Lung (tissue), 11 donors: ENCODE measurements at regions not wholly inside any gene's neighbourhood (a gene's known extent, or its start where the extent isn't known, plus 50 kb on each side); places are given as distances from the start of the nearest gene placed in this dataset.
"Not testable (repeated sequence)": the region's sequence is repeated elsewhere in the genome, so short reads cannot be mapped to it uniquely, and the experiment has no call there.

ENCODE experiments used
- ATAC-seq: fragments of 200-7000 bp; cut with Tn5 transposase; one replicate; pipeline ENCODE4 v1.9.1; 2020; ENCODE audit warnings: moderate number of reproducible peaks; ENCODE audit not compliant: insufficient read depth, low FRiP score
- DNase-seq, 3 donors: peaks; one replicate each; pipeline ENCODE4 v3.0.0-alpha.2; 2013 to 2017
- H3K27ac ChIP-seq, 2 donors: one replicate each; pipeline ENCODE4 v1.5.1; 2013; ENCODE audit warnings: mild to moderate bottlenecking in 2 of 2, moderate library complexity in 2 of 2, control low read depth in 1 of 2, inconsistent platforms in 1 of 2, low read depth in 1 of 2, low read length in 1 of 2
- H3K27me3 ChIP-seq, 3 donors: one replicate each; pipeline ENCODE4 v1.5.1; 2013; ENCODE audit warnings: low read length in 2 of 3; ENCODE audit not compliant: control insufficient read depth in 3 of 3, insufficient read depth in 3 of 3
- H3K36me3 ChIP-seq, 4 donors: one replicate each; pipeline ENCODE4 v1.5.1; 2013; ENCODE audit warnings: low read length in 4 of 4, mild to moderate bottlenecking in 1 of 4, moderate library complexity in 1 of 4; ENCODE audit not compliant: control insufficient read depth in 4 of 4, insufficient read depth in 4 of 4
- H3K4me1 ChIP-seq, 5 donors: one replicate each; pipeline ENCODE4 v1.5.1; 2013; ENCODE audit warnings: low read length in 5 of 5, mild to moderate bottlenecking in 2 of 5, moderate library complexity in 1 of 5; ENCODE audit not compliant: control insufficient read depth in 5 of 5, insufficient read depth in 5 of 5
- H3K4me3 ChIP-seq: one replicate; pipeline ENCODE4 v1.5.1; 2013; ENCODE audit warnings: mild to moderate bottlenecking, control low read depth, moderate library complexity
- H3K9ac ChIP-seq, 2 donors: one replicate each; pipeline ENCODE4 v1.5.1; 2013; ENCODE audit warnings: low read length in 2 of 2, control low read depth in 1 of 2; ENCODE audit not compliant: insufficient read depth in 1 of 2
- H3K9me3 ChIP-seq, 4 donors: one replicate each; pipeline ENCODE4 v1.5.1; 2013; ENCODE audit warnings: low read length in 3 of 4, mild to moderate bottlenecking in 1 of 4, moderate library complexity in 1 of 4; ENCODE audit not compliant: control insufficient read depth in 4 of 4, insufficient read depth in 3 of 4
- CTCF ChIP-seq: IDR thresholded peaks from 2 replicates; pipeline ENCODE4 v1.5.1; 2012; ENCODE audit warnings: mild to moderate bottlenecking; ENCODE audit errors: control extremely low read depth, extremely low read depth
- WGBS, 2 donors: extraction: QIAGEN DNeasy Blood & Tissue Kit; methylation state at CpG; one replicate each; pipeline ENCODE4 v1.1.7; 2013; 5-methylcytosine and 5-hydroxymethylcytosine counted together
- donor health status: control.
- donor health status: control.
- donor health status: Bipolar disorder and iron deficiency.
- donor health status: healthy.
- donor health status: DM: yes; HTN: yes; CAD: no.

- Histone ChIP-seq H3K27ac (no peak overlapping the region), H3K36me3 (no peaks in the 10 kb centered on the region), H3K4me1 (no peaks in the 10 kb centered on the region), H3K9me3 (peaks cover 0 to 9% (median 2%) of the 10 kb centered on the region in 4 donors), H3K4me3 (no peak overlapping the region), H3K27me3 (no peaks in the 10 kb centered on the region), H3K9ac (no peak overlapping the region)
- no peak for DNase-seq
- ATAC-seq, result no peak
- TF ChIP-seq CTCF, result no peak
- WGBS, 2 donors, result 51 to 64% methylated on average over 2 of the region's 2 CpGs
Measured at GRCh38 chr2:116804901-116805300, 1009.6 kb upstream of the DDX18 start.

- H3K27me3 ChIP-seq, H3K27ac ChIP-seq, H3K4me1 ChIP-seq, H3K36me3 ChIP-seq, H3K9me3 ChIP-seq, H3K9ac ChIP-seq, ATAC-seq, H3K4me3 ChIP-seq, DNase-seq: not testable (repeated sequence)
- WGBS, 2 donors, result 92% methylated on average over 3 to 4 of the region's 4 CpGs
Measured at GRCh38 chr2:116806505-116806904, 1008.0 kb upstream of the DDX18 start.

- Histone ChIP-seq H3K27ac (no peak overlapping the region), H3K27me3 (no peaks in the 10 kb centered on the region), H3K9me3 (no peaks in the 10 kb centered on the region), H3K4me1 (no peaks in the 10 kb centered on the region), H3K9ac (no peak overlapping the region), H3K4me3 (no peak overlapping the region), H3K36me3 (no peaks in the 10 kb centered on the region)
- no peak for ATAC-seq
- DNase-seq, result no peak
- TF ChIP-seq CTCF, result no peak
Measured at GRCh38 chr2:116809109-116809508, 1005.4 kb upstream of the DDX18 start.

GRCh38 chr2:116810071-116810470 is 1004.4 kb upstream of the DDX18 start:
- WGBS, 2 donors, result 73 to 80% methylated on average over 4 of the region's 4 CpGs
- no peak for DNase-seq

More at GRCh38 chr2:116810071-116810470, 1004.4 kb upstream of the DDX18 start:
- Histone ChIP-seq H3K9ac (no peak overlapping the region), H3K36me3 (no peaks in the 10 kb centered on the region), H3K4me3 (no peak overlapping the region), H3K27ac (no peak overlapping the region), H3K4me1 (no peaks in the 10 kb centered on the region), H3K9me3 (no peaks in the 10 kb centered on the region), H3K27me3 (no peaks in the 10 kb centered on the region)
- no peak for TF ChIP-seq CTCF
- no peak for ATAC-seq
